Stimulated activated CD8-positive, alpha-beta memory T cell treated with anti-CD3 and anti-CD28 coated beads, Interleukin-7, amount 100 ng/mL, for 24 hours (primary cell): ENCODE measurements at regions not wholly inside any gene's neighbourhood (a gene's known extent, or its start where the extent isn't known, plus 50 kb on each side); places are given as distances from the start of the nearest gene placed in this dataset.
"Not testable (repeated sequence)": the region's sequence is repeated elsewhere in the genome, so short reads cannot be mapped to it uniquely, and the experiment has no call there.

ENCODE experiments used
- DNase-seq: peaks from one replicate; pipeline ENCODE4 v3.0.0-alpha.2; 2020; ENCODE audit warnings: low read depth

DNA sequence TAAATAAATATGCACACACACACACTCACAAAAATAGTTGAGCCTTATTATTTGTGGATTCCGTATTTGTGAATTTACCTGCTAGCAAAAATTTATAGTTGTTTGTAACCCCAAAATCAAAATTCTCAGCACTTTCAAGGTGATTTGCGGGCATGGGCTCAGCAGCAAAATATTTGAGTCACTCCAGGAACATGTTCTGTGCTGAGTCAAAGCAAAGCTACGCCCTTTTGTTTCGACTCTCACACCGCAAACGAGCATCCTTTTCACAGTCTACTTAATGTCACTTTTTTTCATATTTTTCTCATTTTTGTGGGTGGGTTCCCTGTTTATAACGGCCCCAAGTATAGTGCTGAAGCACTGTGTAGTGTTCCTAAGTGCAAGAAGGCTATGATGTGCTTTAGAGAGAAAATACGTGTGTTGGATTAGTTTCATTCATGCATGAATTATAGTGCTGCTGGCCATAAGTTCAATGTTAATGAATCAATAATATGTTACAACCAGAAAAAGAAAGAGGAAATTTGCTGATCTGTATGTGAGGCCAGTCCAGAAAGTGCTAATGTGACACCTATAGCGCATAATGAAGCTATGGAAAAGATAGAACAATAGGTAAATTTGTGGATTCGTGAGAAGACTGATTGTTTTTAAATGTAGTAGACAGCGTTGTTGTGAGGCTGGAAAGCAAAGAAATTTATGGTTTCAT is 723.2 kb upstream of the AGA start:
- no peak for DNase-seq

DNA sequence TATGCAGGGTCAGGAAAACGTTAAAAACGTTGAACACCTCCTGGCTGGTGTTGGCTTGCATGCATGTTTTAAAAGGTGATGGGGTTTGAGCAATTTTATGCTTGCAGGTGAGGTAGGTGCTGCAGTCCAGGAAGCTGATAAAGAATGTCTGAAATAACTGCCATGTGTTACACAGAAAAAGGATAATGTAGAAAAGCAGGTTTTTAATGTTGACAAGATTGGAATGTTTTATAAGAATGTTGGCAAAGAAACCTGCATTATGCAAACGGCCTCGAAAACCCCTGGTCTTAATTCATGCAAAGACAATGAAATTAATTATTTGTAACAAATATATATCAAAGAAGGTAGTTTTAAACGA is 723.7 kb upstream of the AGA start:
- DNase-seq, result no peak

DNA sequence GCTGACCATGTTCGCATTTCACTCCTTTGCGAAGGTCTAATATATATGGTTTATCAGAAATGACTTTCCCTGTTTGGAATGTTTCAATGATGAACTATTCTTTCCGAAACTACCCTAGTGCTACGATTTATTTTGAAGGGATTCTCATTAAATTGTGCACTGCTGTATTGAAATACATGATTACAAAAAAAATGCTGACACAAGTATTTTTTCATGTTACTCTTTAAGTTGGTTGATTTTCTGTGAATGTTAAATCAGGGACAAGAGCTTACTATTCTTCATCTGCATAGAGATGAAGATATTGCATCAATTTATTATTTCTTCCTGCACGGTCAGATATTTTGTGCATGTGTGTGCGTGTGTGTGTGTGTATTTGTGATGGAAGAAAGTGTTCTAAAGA is 731.5 kb upstream of the AGA start:
- DNase-seq, result no peak

DNA sequence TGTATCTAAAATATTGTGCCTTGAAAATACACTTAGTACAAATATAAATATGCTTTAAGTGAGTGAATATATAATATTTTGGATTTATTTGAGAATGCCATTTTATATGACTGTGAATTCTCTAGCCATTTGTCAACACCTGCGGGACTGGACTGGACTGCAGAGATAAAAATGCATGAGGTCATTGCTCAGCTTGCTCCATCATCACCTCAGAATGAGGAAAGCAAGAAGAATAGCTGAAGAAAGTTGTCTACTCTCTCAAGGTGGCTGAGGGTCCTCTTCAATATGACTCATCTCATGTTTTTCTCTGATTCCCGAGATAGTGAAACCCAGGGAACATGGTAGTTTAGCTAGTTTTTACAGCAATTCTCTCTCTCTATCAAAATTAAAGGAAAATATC is 732.5 kb upstream of the AGA start:
- DNase-seq, result no peak

DNA sequence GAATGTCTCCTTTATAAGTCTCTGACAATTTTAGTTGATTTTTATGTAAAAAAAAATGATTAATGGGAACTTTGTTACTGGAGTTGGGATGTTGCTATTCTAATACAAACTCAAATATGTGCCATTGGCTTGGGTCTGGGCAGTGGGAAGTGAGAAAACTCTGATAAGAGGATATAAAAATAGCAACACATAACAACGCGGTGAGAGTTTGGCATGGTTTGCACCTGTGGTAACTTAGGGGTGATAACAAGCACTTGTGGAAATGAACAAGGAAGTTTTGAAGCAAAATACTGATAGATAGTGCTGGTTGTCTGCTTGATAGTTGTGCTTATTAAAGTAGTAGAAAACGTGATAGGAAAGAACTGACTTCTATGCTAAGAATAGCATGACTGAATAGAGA is 743.3 kb upstream of the AGA start:
- no peak for DNase-seq

DNA sequence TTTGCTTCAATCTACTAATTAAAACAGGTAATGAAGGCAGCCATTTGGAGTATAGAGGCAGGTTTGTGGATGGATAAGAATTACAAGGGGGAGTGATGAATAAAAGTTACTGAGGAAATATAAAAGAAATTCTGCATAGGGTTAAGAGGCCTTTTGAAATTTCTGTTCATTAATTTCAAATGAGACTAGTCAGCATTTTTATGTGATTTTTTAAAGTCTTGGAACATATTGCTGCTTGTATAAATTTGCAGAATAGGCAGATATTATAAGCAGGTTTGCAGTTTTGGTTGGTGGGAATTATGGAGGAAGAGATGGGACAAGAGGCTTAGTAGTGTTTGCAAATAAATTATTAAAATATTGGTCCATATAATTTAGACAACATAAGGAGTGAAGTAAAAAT is 750.4 kb upstream of the AGA start:
- DNase-seq, result no peak

DNA sequence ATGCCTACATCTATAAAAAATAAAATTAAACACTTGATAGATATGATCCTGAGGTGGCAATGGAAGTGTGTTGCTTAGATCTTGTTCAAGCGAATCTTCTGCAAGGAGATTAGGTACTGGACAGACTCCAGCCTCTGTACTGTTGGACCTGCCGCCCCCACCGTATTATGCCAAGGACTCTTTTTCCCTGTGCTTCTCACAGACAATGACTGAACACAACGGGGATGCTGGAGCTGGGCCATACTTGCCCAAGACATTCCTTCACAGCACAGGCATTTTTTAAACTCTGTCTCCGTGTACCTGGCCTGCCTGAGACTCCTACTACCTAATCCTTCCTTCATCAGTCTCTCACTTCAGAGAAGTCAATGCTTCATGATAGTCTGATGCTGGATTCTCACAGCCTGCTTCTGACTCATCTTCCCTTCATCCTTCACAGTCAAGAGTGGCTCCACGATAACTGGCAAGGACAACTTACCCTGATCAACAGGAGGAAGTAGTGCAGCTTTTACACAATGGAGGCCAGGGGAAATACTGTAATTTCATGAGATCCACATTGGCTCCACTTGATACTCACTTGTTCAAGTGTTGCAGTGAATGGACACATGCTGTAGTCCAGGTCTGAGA is 754.6 kb upstream of the AGA start:
- DNase-seq, result no peak

DNA sequence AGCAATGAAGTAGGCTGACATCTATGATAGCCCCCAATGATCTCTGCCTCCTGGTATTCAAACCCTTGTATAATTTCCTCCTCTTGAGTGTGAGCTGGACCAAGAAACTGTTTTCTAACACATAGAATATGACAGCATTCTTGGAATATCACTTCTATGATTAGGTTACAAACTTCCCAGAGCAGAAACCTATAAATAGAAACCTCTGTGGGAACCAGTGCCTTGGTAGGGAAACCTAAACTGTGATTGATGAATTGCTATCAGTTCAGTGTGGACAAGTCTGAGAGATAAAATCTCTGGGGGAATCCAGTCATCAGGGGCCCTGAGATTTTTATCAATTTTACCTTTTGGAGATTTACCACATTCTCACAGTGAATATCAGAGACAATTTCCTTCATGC is 756.5 kb upstream of the AGA start:
- DNase-seq, result no peak

DNA sequence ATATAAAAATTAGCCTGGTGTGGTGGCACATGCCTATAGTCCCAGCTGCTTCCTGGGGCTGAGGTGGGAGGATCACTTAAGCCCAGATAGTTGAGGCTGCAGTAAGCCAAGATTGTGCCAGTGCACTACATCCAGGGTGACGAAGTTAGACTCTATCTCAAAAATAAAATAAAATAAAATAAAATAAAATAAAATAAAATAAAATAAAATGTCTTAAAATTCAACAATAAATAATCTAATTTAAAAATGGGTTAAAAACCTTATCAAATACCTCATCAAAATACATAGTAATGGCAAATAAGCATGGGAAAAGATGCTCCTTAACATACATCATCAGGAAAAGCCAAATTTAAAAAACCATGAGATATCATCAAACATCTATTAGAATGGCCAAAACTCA is 760.2 kb upstream of the AGA start:
- DNase-seq, result no peak

DNA sequence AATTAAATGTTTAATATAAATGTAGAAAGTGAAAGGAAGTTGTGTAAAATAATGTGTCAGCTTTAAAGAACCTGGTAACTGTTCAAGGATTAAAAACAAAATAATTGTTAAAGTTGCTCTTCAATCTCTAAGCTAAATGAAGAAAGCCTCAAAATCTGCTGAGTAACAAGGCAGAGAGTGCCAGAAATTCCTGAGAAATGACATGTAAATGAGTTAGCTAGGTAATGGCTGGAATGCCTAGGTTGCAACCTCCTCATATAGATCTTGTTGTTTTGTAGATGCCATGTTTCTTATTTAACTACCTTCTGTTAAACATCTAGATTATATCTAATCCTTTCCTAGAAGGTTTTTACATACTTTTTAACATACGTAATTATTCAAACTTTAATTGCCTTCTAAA is 763.6 kb upstream of the AGA start:
- no peak for DNase-seq

DNA sequence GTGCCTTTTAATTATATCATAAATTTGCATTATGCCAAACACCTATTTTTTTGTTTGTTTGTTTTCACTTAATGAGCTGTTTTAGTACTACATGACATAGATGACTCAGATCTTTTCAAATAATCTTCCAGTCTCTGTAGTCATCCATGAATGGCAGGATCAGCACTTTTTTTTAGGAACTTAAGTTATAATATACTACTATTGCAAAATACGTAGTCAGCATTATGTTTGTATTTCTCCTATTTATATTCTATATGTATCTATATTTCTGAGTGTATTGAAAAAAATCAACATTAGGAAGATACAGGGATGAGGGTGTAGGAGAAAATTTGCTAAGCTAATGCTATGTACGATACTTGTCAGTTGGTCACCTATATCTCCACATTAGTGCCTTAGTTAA is 773.1 kb upstream of the AGA start:
- no peak for DNase-seq

DNA sequence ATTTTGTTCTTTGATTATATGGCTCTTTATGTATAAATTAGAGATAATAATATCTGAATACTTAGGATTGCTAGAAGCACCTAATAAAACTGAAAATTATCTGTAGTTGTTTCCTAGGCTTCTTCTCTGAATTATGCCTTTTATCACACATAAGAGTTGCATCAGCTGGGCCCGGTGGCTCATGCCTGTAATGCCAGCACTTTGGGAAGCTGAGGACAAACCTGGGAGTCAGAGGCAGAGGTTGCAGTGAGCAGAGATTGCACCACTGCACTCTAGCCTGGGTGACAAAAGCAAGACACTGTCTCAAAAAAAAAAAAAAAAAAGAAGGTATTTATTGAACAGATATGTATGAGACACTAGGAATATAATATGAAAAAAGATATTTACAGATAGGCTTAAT is 773.5 kb upstream of the AGA start:
- no peak for DNase-seq

DNA sequence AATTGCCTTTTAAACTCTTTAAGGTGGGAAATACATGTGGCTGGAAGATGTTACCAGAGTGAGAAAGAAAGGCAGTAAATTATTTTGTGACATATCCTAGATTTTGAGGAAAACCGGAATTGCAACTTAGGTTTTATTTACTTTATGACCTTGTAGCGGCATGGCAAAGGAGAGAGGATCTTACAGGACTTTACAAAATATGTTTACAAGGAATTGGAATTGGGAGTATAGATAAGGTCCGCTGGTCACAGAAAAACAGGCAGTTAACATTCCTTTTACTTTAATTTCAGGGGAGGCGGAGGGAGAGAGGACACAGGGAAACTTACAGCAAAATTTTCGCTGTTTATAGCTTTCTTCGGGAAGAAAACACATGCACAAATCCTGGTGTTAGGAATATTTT is 784.2 kb upstream of the AGA start:
- DNase-seq, result not testable (repeated sequence)

DNA sequence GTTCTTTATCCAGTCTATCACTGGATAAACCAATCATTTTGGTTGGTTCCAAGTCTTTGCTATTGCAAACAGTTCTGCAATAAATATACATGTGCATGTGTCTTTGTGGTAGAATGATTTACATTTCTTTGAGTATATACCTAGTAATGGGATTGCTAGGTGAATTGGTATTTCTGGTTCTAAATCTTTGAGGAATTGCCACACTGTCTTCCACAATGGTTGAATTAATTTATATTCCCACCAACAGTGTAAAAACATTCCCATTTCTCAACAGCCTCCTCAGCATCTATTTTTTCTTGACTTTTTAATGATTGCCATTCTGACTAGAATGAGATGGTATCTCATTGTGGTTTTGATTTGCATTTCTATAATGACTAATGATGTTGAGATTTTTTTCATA is 791.7 kb upstream of the AGA start:
- no peak for DNase-seq

DNA sequence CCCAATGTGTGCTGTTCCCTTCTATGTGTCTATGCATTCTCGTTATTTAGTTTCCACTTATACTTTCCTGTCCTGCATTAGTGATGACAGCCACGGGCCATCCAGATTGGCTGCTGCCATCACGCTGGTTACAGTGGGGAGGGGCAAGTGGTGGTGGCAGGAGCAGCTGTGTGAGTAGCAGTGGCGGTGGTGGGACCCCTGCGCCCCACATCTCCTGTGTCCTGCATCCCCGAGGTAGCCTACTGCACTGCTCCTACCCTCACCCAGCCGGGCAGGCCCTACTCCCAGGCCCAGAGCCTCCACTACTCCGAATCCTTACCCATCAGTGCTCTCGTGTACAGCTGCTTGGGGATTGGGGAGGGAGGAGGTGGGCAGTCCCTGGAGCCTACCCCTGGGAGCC is 798.7 kb upstream of the AGA start:
- no peak for DNase-seq

DNA sequence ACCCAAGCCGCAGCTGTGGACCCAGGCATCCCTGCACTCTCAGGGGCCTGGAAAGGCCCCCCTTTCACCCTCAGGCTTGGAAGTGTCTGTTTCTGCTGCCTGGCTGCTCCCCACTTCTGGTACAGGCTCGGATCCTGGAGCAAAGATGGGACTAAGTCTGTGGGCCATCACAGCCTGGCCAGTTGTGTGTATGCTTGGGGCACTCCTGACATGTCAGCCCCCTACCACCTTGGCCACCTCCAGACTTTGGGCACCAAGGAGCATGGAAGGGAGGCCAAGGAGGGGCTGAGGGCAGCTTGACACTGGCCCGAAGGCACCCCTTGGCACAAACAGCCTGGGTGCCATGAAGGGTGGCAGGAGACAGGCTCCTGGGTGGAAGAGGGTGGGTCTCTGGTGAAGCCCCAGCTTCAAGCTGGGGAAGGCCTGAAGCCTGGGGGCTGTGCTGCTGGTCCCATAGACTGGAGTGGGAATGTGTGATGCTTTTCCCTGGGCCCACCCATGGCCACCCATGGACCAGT is 799.4 kb upstream of the AGA start:
- DNase-seq, result no peak

DNA sequence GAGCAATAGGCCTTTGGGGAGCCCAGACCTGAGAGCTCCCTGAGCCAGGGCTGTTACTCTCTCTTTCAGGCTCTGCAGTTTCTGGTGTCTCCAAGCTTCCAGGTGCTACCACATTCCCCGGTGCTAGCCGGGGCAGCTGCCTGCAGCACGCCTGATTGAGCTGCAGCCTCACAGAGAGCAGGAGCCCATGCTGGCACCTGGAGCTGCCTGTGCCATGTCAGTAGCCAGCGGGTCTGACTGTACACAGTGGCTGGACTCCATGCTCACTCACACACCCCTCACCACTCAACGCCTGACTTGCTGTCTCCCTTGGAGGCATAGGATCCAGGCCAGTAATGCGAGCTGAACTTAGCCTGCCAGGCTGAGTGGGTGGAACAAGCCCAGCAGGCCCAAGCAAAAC is 800.4 kb upstream of the AGA start:
- no peak for DNase-seq

DNA sequence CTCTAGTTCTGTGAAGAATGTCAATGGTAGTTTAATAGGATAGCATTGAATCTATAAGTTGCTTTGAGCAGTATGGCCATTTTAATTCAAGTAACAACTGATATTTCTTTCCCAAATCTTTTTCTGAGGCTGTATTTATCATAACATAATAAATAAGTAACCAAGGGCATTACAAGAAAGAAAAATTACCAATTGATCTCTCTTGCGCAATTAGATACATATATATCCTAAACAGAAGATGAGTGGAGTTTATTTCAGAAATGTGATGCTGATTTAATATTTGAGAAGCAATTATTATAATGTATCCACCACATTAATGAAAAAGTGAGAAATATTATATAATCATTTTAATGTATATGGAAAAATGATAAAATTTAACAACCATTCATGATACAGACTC is 802.5 kb upstream of the AGA start:
- no peak for DNase-seq

DNA sequence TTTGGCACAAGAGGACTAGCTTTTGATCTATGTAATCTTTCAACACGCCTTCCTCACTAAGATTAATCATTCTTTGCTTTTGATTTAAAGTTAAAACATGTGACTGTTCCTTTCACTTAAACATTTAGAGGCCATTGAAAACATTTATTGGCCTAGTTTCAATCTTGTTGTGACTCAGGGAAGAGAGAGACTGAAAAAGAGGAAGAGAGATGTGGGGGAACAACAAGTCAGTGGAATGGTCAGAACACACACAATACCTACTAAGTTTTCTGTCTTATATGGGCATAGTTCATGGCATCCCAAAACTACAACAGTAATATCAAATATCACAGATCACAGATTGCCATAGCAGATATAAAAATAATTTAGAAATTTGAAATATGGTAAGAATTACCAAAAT is 812.9 kb upstream of the AGA start:
- no peak for DNase-seq

DNA sequence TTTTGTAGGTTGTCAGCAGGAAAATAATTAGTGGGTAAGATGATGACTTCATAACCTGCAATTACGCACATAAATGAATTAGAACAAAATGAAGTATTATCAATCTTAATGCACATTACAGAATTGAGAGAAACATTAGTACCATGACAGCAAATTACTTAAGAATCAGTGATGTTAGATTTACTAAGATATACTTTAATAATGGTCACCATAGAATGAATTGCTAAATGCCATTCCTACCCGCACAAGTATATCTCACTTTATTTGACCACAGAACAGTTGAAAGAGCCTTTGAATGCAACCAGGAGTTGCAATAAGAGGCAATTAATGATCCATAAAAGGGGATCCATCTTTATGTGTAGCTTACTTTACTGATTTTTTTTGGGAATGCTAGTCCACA is 816.4 kb upstream of the AGA start:
- no peak for DNase-seq

DNA sequence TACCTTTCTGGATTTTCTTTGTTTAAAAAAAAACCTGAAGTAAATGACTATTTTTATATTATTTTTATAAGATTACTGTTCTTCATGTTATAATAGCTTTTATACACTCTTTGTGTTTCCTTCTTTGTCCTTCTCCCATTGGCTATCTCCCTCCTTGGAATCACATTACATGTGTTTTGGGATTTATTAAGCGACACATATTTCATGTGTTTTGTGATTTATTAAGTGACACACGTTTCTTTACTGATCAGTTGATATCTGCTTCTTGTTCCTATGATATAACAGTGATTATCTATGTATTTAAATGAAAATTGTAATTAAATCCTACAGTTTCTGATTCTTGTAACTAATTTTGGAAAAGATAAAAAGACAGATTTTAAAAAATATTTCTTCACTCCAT is 817.3 kb upstream of the AGA start:
- no peak for DNase-seq

DNA sequence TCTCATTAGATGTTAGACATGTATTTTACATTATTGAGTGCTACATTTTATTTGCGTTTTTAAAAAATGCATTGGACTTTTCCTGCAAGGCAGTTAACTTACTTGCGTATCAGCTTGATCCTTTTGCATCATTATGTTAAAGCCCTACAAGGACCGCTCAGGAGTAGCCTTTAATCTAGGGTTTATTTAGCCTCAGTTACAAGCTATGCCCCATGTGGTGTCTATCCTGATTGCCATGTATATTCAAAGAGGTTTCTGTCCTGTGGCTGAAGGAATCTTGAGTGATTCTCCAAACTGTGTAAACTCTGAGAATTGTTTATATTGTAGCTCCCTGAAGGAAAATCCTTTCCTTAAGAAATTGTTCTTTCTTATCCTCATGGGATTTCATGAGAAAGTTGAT is 821.8 kb upstream of the AGA start:
- DNase-seq, result no peak

DNA sequence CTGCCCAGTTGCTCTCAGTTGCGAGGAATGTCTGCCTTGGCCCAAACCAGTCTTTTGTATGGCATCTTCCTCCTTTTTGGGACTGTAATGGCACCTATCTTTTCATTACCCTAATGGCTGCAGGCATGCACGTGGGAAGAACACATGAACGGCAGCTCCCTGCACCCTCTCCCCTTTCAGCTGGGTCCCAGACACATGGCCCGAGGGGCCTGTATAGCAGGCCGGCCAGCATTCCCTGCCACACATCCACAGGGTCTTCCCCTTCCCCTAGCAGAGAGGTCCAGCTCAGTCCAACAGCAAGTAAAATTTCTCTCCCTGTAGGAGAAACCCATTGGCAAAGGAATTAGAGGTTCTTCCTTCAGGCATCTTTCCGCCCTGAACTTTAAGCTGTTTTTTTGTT is 829.1 kb upstream of the AGA start:
- no peak for DNase-seq

DNA sequence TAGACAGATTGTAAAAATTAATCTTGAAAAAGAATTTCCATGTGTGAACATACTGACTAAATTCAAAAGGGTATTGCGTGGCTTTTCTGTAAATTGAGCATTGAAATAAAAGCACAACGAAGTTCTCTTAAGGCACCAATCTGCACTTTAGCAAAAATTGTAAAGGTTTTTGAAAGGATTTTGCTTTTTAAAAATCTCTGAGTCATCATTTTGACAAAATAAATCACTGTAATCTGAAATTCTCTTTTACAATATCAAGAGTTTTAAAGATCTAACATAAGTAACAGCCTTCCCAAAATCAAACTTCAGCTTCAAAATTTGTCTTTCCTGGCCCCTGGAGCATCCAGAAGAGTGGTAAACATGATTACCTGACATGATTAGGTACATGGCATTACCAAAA is 830.9 kb upstream of the AGA start:
- no peak for DNase-seq
